IMR-90 (cell line): ENCODE measurements at regions not wholly inside any gene's neighbourhood (a gene's known extent, or its start where the extent isn't known, plus 50 kb on each side); places are given as distances from the start of the nearest gene placed in this dataset.

ENCODE experiments used
- BHLHE40 ChIP-seq: fragments of 150-350 bp; IDR thresholded peaks from 2 replicates; pipeline ENCODE4 v1.6.1; 2016; ENCODE audit warnings: mild to moderate bottlenecking, low read depth, low read length
- CHD1 ChIP-seq: IDR thresholded peaks from 2 replicates; pipeline ENCODE4 v1.6.1; 2012; ENCODE audit warnings: low read depth, low read length, improper control_type of control experiment
- FOS ChIP-seq: fragments of 150-350 bp; IDR thresholded peaks from 2 replicates; pipeline ENCODE4 v1.6.1; 2016; ENCODE audit warnings: low read depth, low read length
- MAFK ChIP-seq: IDR thresholded peaks from 2 replicates; pipeline ENCODE4 v1.6.1; 2012; ENCODE audit warnings: low read depth, low read length, improper control_type of control experiment
- MAZ ChIP-seq: IDR thresholded peaks from 2 replicates; pipeline ENCODE4 v1.6.1; 2012; ENCODE audit warnings: low read depth, mild to moderate bottlenecking, low read length, improper control_type of control experiment, moderate library complexity, borderline replicate concordance
- MXI1 ChIP-seq: IDR thresholded peaks from 2 replicates; pipeline ENCODE4 v1.6.1; 2012; ENCODE audit warnings: low read depth, mild to moderate bottlenecking, low read length, moderate library complexity, borderline replicate concordance
- POLR2A ChIP-seq: IDR thresholded peaks from 2 replicates; pipeline ENCODE4 v1.6.1; 2012; ENCODE audit warnings: mild to moderate bottlenecking, low read depth, low read length
- RAD21 ChIP-seq: IDR thresholded peaks from 2 replicates; pipeline ENCODE4 v1.6.1; 2012; ENCODE audit warnings: low read length, improper control_type of control experiment
- RCOR1 ChIP-seq: IDR thresholded peaks from 2 replicates; pipeline ENCODE4 v1.6.1; 2012; ENCODE audit warnings: mild to moderate bottlenecking, low read length, improper control_type of control experiment; ENCODE audit not compliant: insufficient replicate concordance
- RFX5 ChIP-seq: IDR thresholded peaks from 2 replicates; pipeline ENCODE4 v1.8.0; 2012; ENCODE audit warnings: low read depth, mild to moderate bottlenecking, low read length, moderate library complexity
- SMC3 ChIP-seq: fragments of 150-350 bp; IDR thresholded peaks from 2 replicates; pipeline ENCODE4 v1.6.1; 2016; ENCODE audit warnings: low read depth, mild to moderate bottlenecking, antibody characterized with exemption, low read length, moderate library complexity
- TF ChIP-seq, protein P1 (sequence below): conservative IDR thresholded peaks from 2 replicates; pipeline ENCODE4 v1.5.1; 2012; ENCODE audit warnings: mild to moderate bottlenecking, low read depth, low read length, improper control_type of control experiment
- TF ChIP-seq, protein P2 (sequence below): fragments of 150-350 bp; IDR thresholded peaks from 2 replicates; pipeline ENCODE4 v1.6.1; 2016; ENCODE audit warnings: low read depth, mild to moderate bottlenecking, low read length, moderate library complexity, borderline replicate concordance
- TF ChIP-seq, protein P3 (sequence below): fragments of 150-350 bp; IDR thresholded peaks from 2 replicates; pipeline ENCODE4 v1.6.1; 2017; ENCODE audit warnings: mild to moderate bottlenecking, antibody characterized with exemption, low read length, low read depth

DNA sequence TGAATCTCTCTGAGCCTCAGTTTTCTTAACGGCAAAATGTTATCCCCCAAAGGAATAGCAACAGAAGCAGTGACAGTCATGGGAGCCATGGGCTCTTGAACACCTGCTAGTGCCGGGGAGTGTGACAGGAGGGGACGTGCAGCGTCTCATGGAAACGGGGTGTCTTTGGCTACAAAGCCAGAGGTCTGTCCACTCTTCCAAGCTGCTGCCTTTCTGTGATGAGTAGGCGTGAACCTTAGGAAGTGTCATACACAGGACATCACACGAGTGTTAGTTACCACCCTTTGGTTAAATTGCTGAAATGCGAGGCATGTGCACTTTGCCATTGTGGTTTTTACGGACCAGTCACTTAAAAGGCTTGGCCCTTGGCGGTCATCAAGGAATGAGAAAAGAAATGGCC lies 93.4 kb downstream of the IRF8 start:
- TF ChIP-seq, protein P1, sequence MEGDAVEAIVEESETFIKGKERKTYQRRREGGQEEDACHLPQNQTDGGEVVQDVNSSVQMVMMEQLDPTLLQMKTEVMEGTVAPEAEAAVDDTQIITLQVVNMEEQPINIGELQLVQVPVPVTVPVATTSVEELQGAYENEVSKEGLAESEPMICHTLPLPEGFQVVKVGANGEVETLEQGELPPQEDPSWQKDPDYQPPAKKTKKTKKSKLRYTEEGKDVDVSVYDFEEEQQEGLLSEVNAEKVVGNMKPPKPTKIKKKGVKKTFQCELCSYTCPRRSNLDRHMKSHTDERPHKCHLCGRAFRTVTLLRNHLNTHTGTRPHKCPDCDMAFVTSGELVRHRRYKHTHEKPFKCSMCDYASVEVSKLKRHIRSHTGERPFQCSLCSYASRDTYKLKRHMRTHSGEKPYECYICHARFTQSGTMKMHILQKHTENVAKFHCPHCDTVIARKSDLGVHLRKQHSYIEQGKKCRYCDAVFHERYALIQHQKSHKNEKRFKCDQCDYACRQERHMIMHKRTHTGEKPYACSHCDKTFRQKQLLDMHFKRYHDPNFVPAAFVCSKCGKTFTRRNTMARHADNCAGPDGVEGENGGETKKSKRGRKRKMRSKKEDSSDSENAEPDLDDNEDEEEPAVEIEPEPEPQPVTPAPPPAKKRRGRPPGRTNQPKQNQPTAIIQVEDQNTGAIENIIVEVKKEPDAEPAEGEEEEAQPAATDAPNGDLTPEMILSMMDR, result no peak
- TF ChIP-seq FOS (no peak), MXI1 (no peak), POLR2A (no peak), RAD21 (no peak), CHD1 (no peak), RCOR1 (no peak), BHLHE40 (no peak), MAFK (no peak), SMC3 (no peak), MAZ (no peak), RFX5 (no peak)
- TF ChIP-seq, protein P2, sequence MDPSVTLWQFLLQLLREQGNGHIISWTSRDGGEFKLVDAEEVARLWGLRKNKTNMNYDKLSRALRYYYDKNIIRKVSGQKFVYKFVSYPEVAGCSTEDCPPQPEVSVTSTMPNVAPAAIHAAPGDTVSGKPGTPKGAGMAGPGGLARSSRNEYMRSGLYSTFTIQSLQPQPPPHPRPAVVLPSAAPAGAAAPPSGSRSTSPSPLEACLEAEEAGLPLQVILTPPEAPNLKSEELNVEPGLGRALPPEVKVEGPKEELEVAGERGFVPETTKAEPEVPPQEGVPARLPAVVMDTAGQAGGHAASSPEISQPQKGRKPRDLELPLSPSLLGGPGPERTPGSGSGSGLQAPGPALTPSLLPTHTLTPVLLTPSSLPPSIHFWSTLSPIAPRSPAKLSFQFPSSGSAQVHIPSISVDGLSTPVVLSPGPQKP, result no peak
- TF ChIP-seq, protein P3, sequence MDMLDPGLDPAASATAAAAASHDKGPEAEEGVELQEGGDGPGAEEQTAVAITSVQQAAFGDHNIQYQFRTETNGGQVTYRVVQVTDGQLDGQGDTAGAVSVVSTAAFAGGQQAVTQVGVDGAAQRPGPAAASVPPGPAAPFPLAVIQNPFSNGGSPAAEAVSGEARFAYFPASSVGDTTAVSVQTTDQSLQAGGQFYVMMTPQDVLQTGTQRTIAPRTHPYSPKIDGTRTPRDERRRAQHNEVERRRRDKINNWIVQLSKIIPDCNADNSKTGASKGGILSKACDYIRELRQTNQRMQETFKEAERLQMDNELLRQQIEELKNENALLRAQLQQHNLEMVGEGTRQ, result no peak
